ENCODE measurements at regions not wholly inside any gene's neighbourhood (a gene's known extent, or its start where the extent isn't known, plus 50 kb on each side); places are given as distances from the start of the nearest gene placed in this dataset.

GRCh38 chr19:28563964-28564921 lies 648.7 kb downstream of the UQCRFS1 start:
- intact Hi-C loops (cut with DNase I), result no loop called here
- H3K9me3 ChIP-seq, result no peaks in the 10 kb centered on the region
- no peak for TF ChIP-seq CTCF (IDR thresholded peaks at IDR 0.05)

GRCh38 chr19:28560786-28561185 lies 652.2 kb downstream of the UQCRFS1 start:
- intact Hi-C loops (cut with DNase I), result no loop called here
- Histone ChIP-seq H3K36me3 (no peaks in the 10 kb centered on the region), H3K9ac (ENCODE audit: low read depth in 2 of 2, low read length in 2 of 2) (no peak overlapping the region), H3K27ac (no peak overlapping the region), H3K4me3 (no peak overlapping the region), H3K27me3 (no peaks in the 10 kb centered on the region), H3K9me3 (no peaks in the 10 kb centered on the region), H3K4me1 (no peaks in the 10 kb centered on the region)
- no peak for DNase-seq
- no peak for TF ChIP-seq CTCF (IDR thresholded peaks at IDR 0.05)

More at GRCh38 chr19:28563964-28564921, 648.7 kb downstream of the UQCRFS1 start:
- DNase-seq, result no peak
- no peak overlapping the region for H3K27ac ChIP-seq
- no peak overlapping the region for H3K9ac ChIP-seq (ENCODE audit: low read depth in 2 of 2, low read length in 2 of 2)
- H3K27me3 ChIP-seq, result no peaks in the 10 kb centered on the region
- no peak overlapping the region for H3K4me3 ChIP-seq
- H3K4me1 ChIP-seq, result no peaks in the 10 kb centered on the region
- H3K36me3 ChIP-seq, result no peaks in the 10 kb centered on the region

- Histone ChIP-seq H3K4me3 (no peak overlapping the region), H3K36me3 (no peaks in the 10 kb centered on the region), H3K27me3 (no peaks in the 10 kb centered on the region), H3K4me1 (no peaks in the 10 kb centered on the region), H3K9me3 (no peaks in the 10 kb centered on the region), H3K9ac (ENCODE audit: low read depth in 2 of 2, low read length in 2 of 2) (no peak overlapping the region), H3K27ac (no peak overlapping the region)
- DNase-seq, result no peak
- intact Hi-C loops (cut with DNase I), result no loop called here
- no peak for TF ChIP-seq CTCF (IDR thresholded peaks at IDR 0.05)
Measured at GRCh38 chr19:28558783-28559182, 654.2 kb downstream of the UQCRFS1 start.

- Histone ChIP-seq H3K9ac (ENCODE audit: low read depth in 2 of 2, low read length in 2 of 2) (no peak overlapping the region), H3K27ac (no peak overlapping the region), H3K4me3 (no peak overlapping the region), H3K4me1 (no peaks in the 10 kb centered on the region), H3K9me3 (no peaks in the 10 kb centered on the region), H3K36me3 (no peaks in the 10 kb centered on the region), H3K27me3 (no peaks in the 10 kb centered on the region)
- intact Hi-C loops (cut with DNase I), result no loop called here
- DNase-seq, result no peak
- TF ChIP-seq CTCF (IDR thresholded peaks at IDR 0.05), result no peak
Measured at GRCh38 chr19:28556371-28556770, 656.6 kb downstream of the UQCRFS1 start.

- H3K4me1 ChIP-seq, result no peaks in the 10 kb centered on the region
- H3K36me3 ChIP-seq, result no peaks in the 10 kb centered on the region
- no peaks in the 10 kb centered on the region for H3K27me3 ChIP-seq
- no peaks in the 10 kb centered on the region for H3K9me3 ChIP-seq
- no peak overlapping the region for H3K27ac ChIP-seq
- intact Hi-C loops (cut with DNase I), result no loop called here
- DNase-seq, result no peak
- H3K9ac ChIP-seq (ENCODE audit: low read depth in 2 of 2, low read length in 2 of 2), result no peak overlapping the region
- no peak for TF ChIP-seq CTCF (IDR thresholded peaks at IDR 0.05)
- H3K4me3 ChIP-seq, result no peak overlapping the region
Measured at GRCh38 chr19:28555317-28555716, 657.6 kb downstream of the UQCRFS1 start.
